Right cardiac atrium (tissue), 5 donors: ENCODE measurements at regions not wholly inside any gene's neighbourhood (a gene's known extent, or its start where the extent isn't known, plus 50 kb on each side); places are given as distances from the start of the nearest gene placed in this dataset.
"Not testable (repeated sequence)": the region's sequence is repeated elsewhere in the genome, so short reads cannot be mapped to it uniquely, and the experiment has no call there.

Experiments used
- ATAC-seq, 2 donors: fragments of 200-7000 bp; cut with Tn5 transposase; one replicate each; pipeline versions ENCODE4 v1.8.0 to v1.9.1; 2020; ENCODE audit warnings: moderate library complexity in 2 of 2, mild to moderate bottlenecking in 1 of 2
- DNase-seq, 3 donors: peaks; one replicate each; pipeline ENCODE4 v3.0.0-alpha.2; 2020
- H3K27ac ChIP-seq: one replicate; pipeline ENCODE4 v1.5.1; 2013; ENCODE audit warnings: mild to moderate bottlenecking, low read length, control low read depth, moderate library complexity
- H3K27me3 ChIP-seq: one replicate; pipeline ENCODE4 v1.6.1; 2013; ENCODE audit not compliant: control insufficient read depth, insufficient read depth
- H3K4me1 ChIP-seq: one replicate; pipeline ENCODE4 v1.6.1; 2013; ENCODE audit warnings: low read length; ENCODE audit not compliant: control insufficient read depth, insufficient read depth
- H3K4me3 ChIP-seq: one replicate; pipeline ENCODE4 v1.5.1; 2013; ENCODE audit warnings: low read length, control low read depth
- H3K9me3 ChIP-seq: one replicate; pipeline ENCODE4 v1.6.1; 2013; ENCODE audit warnings: low read length; ENCODE audit not compliant: control insufficient read depth
- WGBS: extraction: QIAGEN DNeasy Blood & Tissue Kit; methylation state at CpG from one replicate; pipeline ENCODE4 v1.1.7; 2013; 5-methylcytosine and 5-hydroxymethylcytosine counted together
- intact Hi-C, 4 donors: fragments of 100-400 bp; cut with DNase I; formaldehyde crosslinking; loops; one replicate each; pipeline versions ENCODE4 v1.11.0 to v1.14.0; 2022 to 2023
- donor health status: healthy with polysubstance abuse.
- donor health status: DM: no; HTN: yes; CAD: no.
- donor health status: DM: no; HTN: no; CAD: no.
- donor health status: DM: no; HTN: yes; CAD: no; lungs with severe emphysema.
- donor health status: DM: yes; HTN: yes; CAD: no.

- Histone ChIP-seq H3K27ac (no peak overlapping the region), H3K27me3 (no peaks in the 10 kb centered on the region), H3K4me1 (peaks cover 3% of the 10 kb centered on the region), H3K4me3 (no peak overlapping the region), H3K9me3 (no peaks in the 10 kb centered on the region)
- intact Hi-C loops = loop anchor here in 1 of 4 donors (5.0 kb wide), 1 partner anchor 108 kb away; no protein-coding TSS in a partner anchor
- WGBS = 75% methylated on average over 8 of the region's 8 CpGs
- ATAC-seq = no peak
- no peak for DNase-seq
These were observed 201.3 kb upstream of the SSTR4 start for GRCh38 chr20:22833851-22834250.

DNA sequence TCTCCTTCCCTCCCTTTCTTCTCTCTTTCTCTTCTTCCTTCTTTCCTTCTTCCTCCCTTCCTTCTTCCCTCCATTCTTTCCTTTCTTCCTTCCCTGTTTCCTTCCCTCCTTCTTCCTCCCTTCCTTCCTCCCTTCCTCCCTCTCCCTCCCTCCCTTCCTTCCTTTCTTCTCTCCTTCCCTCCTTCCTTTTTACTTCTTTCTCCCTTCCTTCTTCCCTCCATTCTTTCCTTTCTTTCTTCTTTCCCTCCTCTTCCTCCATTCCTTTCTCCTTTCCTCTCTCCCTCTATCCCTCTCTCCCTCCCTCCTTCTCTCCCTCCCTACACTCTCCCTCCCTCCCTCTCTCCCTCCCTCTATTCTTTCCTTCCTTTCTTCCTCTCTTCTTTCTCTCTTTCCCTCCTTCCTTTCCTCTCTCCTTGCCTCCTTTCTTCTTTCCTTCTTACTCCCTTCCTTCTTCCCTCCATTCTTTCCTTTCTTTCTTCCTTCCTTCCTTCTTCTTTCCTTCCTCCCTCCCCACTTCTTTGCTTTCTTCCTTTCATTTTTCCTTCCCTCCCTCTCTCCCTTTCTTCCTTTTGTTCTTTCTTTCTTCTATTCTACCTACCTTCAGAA, 200.4 kb upstream of the SSTR4 start:
- intact Hi-C loops = loop anchor here in 1 of 4 donors (5.0 kb wide), 1 partner anchor 108 kb away; no protein-coding TSS in a partner anchor
- no peak for ATAC-seq
- no peak for DNase-seq

DNA sequence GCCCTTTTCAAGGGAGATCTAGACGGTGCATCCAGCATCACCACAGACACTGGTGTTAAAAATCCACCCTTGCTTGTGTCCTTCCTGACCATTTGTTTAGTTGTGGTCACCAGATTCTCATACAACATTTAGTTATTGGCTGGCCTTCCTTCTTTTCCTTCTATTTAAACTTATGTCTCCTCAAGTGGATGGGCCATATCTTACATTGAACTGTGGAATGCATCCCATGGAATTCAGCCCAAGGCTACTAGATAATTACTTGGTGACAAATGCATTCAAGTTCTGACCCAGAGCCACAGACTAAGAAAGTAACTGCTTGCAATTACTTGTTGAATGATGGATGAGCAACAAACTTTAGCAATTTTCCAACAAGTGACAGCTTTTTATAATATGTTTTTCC, 198.9 kb upstream of the SSTR4 start:
- intact Hi-C loops = no loop called here
- no peak for DNase-seq
- Histone ChIP-seq H3K9me3 (no peaks in the 10 kb centered on the region), H3K27me3 (no peaks in the 10 kb centered on the region), H3K27ac (no peak overlapping the region), H3K4me3 (no peak overlapping the region), H3K4me1 (peaks cover 3% of the 10 kb centered on the region)
- ATAC-seq = no peak
- WGBS = 42% methylated on average over 1 of the region's 1 CpG

More for the DNA sequence above, 200.4 kb upstream of the SSTR4 start:
- Histone ChIP-seq H3K27ac (no peak overlapping the region), H3K4me3 (no peak overlapping the region), H3K4me1 (peaks cover 3% of the 10 kb centered on the region), H3K9me3 (no peaks in the 10 kb centered on the region), H3K27me3 (no peaks in the 10 kb centered on the region)

GRCh38 chr20:22836877-22837276, 198.2 kb upstream of the SSTR4 start:
- ATAC-seq (no peak), DNase-seq (no peak)
- H3K4me1 ChIP-seq = peaks cover 3% of the 10 kb centered on the region
- H3K4me3 ChIP-seq = no peak overlapping the region
- no peaks in the 10 kb centered on the region for H3K9me3 ChIP-seq
- intact Hi-C loops = no loop called here
- no peak overlapping the region for H3K27ac ChIP-seq
- no peaks in the 10 kb centered on the region for H3K27me3 ChIP-seq
- WGBS = 83% methylated on average over 1 of the region's 1 CpG

GRCh38 chr20:22838001-22838400, 197.1 kb upstream of the SSTR4 start:
- Histone ChIP-seq H3K27ac (no peak overlapping the region), H3K9me3 (no peaks in the 10 kb centered on the region), H3K4me1 (peaks cover 3% of the 10 kb centered on the region), H3K27me3 (no peaks in the 10 kb centered on the region), H3K4me3 (no peak overlapping the region)
- DNase-seq = no peak
- 97% methylated on average over 1 of the region's 1 CpG for WGBS
- ATAC-seq = no peak
- intact Hi-C loops = no loop called here

DNA sequence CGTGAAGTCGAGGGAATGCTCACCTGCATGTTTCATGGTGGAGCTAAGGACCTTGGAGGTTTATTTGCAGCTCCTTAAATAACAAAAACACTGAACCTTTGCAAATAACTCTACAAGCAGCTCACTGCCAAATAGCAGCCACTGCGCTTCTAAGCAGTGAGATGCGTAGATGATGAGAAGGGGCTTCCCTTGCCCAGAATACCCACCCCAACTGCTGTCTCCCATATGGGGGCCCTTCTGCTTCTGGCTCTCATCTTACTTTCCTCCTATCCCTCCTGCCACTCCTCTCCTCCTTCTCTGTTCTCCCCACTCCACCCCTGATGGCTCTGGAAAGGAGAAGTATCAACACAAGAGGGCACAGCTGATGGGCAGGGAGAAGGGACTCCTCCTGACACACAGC, 193.3 kb upstream of the SSTR4 start:
- Histone ChIP-seq H3K4me1 (peaks cover 3% of the 10 kb centered on the region), H3K27ac (no peak overlapping the region), H3K4me3 (no peak overlapping the region), H3K9me3 (no peaks in the 10 kb centered on the region), H3K27me3 (no peaks in the 10 kb centered on the region)
- no peak for ATAC-seq
- no peak for DNase-seq
- WGBS = 95% methylated on average over 4 of the region's 4 CpGs
- intact Hi-C loops = no loop called here

GRCh38 chr20:22842793-22843192, 192.3 kb upstream of the SSTR4 start:
- no peak for ATAC-seq

GRCh38 chr20:22844959-22845358, 190.2 kb upstream of the SSTR4 start:
- intact Hi-C loops = no loop called here
- Histone ChIP-seq H3K9me3 (no peaks in the 10 kb centered on the region), H3K27me3 (no peaks in the 10 kb centered on the region), H3K4me1 (no peaks in the 10 kb centered on the region), H3K4me3 (no peak overlapping the region), H3K27ac (no peak overlapping the region)
- DNase-seq (no peak), ATAC-seq (no peak)

More at GRCh38 chr20:22842793-22843192, 192.3 kb upstream of the SSTR4 start:
- no peaks in the 10 kb centered on the region for H3K4me1 ChIP-seq
- H3K27me3 ChIP-seq = no peaks in the 10 kb centered on the region
- intact Hi-C loops = no loop called here
- no peak overlapping the region for H3K4me3 ChIP-seq
- no peaks in the 10 kb centered on the region for H3K9me3 ChIP-seq
- WGBS = 92% methylated on average over 5 of the region's 5 CpGs
- DNase-seq = no peak
- no peak overlapping the region for H3K27ac ChIP-seq

- intact Hi-C loops = no loop called here
- DNase-seq (no peak), ATAC-seq (peak in 1 of 2 donors; percentile 25)
- H3K4me3 ChIP-seq = no peak overlapping the region
- no peak overlapping the region for H3K27ac ChIP-seq
- no peaks in the 10 kb centered on the region for H3K27me3 ChIP-seq
- 73% methylated on average over 3 of the region's 3 CpGs for WGBS
- no peaks in the 10 kb centered on the region for H3K4me1 ChIP-seq
- H3K9me3 ChIP-seq = no peaks in the 10 kb centered on the region
These were observed 188.2 kb upstream of the SSTR4 start for GRCh38 chr20:22846863-22847262.

DNA sequence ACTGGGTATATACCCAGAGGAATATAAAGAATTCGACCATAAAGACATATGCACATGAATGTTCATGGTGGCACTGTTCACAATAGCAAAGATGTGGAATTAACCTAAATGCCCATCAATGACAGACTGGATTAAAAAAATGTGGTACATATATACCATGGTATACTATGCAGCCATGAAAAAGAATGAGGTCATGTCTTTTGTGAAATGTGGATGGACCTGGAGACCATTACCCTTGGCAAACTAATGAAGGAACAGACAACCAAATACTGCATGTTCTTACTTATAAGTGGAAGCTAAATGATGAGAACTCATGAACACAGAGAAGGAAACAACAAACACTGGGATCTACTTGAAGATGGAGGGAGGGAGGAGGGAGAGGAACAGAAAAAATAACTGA, 186.7 kb upstream of the SSTR4 start:
- 90% methylated on average over 1 of the region's 1 CpG for WGBS
- Histone ChIP-seq H3K27ac (no peak overlapping the region), H3K4me3 (no peak overlapping the region), H3K27me3 (no peaks in the 10 kb centered on the region), H3K9me3 (no peaks in the 10 kb centered on the region), H3K4me1 (no peaks in the 10 kb centered on the region)
- intact Hi-C loops = no loop called here
- DNase-seq (no peak), ATAC-seq (no peak)

DNA sequence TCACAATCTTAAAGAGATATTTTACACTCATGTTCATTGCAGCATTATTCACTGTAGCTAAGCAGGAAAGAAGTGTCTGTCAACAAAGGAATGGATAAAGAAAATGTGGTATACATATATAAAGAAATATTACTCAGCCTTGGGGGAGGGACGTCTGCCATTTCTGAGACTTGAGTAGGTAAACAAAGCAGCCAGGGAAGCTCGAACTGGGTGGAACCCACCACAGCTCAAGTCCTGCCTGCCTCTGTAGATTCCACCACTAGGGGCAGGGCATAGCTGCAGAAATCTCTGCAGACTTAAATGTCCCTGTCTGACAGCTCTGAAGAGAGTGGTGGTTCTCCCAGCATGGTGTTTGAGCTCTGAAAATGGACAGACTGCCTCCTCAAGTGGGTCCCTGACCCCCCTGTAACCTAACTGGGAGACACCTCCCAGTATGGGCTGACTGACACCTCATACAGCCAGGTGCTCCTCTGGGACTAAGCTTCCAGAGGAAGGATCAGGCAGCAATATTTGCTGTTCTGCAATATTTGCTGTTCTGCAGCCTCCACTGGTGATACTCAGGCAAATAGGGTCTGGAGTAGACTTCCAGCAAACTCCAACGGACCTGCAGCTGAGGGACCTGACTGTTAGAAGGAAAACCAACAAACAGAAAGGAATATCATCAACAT, 183.3 kb upstream of the SSTR4 start:
- peak in 1 of 2 donors; percentile 76 for ATAC-seq
- H3K27ac ChIP-seq, H3K27me3 ChIP-seq, H3K9me3 ChIP-seq, intact Hi-C loops, H3K4me1 ChIP-seq, H3K4me3 ChIP-seq: not testable (repeated sequence)
- WGBS = 28% methylated on average over 3 of the region's 3 CpGs
- peak in 2 of 3 donors; percentile 47 to 60 for DNase-seq
